K562 (cell line): ENCODE measurements at regions not wholly inside any gene's neighbourhood (a gene's known extent, or its start where the extent isn't known, plus 50 kb on each side); places are given as distances from the start of the nearest gene placed in this dataset.

ENCODE experiments used
- ATAC-seq: fragments of 200-7000 bp; cut with Tn5 transposase; 3 replicates; pipeline ENCODE4 v1.9.1; 2020; ENCODE audit warnings: moderate library complexity
- BruUV-seq: library from RNA; stranded (reverse); fragments of 400-500 nt; replicated peaks from 2 replicates; lab custom pipeline; 2021; lab: Mats Ljungman, UMichigan
- CTCF ChIA-PET: fragments of 300-600 bp; formaldehyde crosslinking; extraction: SDS; loops from one replicate; lab custom pipeline; 2021; ENCODE audit warnings: low intra/inter-chr PET ratio; lab: Yijun Ruan, JAX
- POLR2A ChIA-PET: fragments of 300-600, 350-650 bp; sonication (Branson Sonifier 250); formaldehyde crosslinking; extraction: SDS; loops from one replicate; lab custom pipeline; 2021; ENCODE audit warnings: antibody characterized with exemption, inconsistent platforms; lab: Yijun Ruan, JAX
- DNase-seq, 4 experiments: peaks; one replicate each; pipeline versions ENCODE4 v3.0.0 to v3.0.0-alpha.2; 2011 to 2018; ENCODE audit warnings: low spot score in 3 of 4, mixed read lengths in 3 of 4; ENCODE audit errors: extremely low read depth in 1 of 4
- FAIRE-seq: peaks from 2 replicates; lab custom pipeline; 2011; peaks lifted over from hg19 to GRCh38; lab: Jason Lieb, UNC
- H2AFZ ChIP-seq: 2 replicates; pipeline ENCODE4 v1.6.0; 2011; ENCODE audit warnings: low read depth, low read length, control low read depth, inconsistent platforms
- H3K27ac ChIP-seq: fragments of 200-600 bp; 3 replicates; pipeline ENCODE4 v1.8.0; 2011; ENCODE audit warnings: low read depth, mild to moderate bottlenecking, control low read depth, inconsistent platforms, low read length, moderate library complexity, mixed read lengths; ENCODE audit errors: extremely low read depth
- H3K27me3 ChIP-seq, 2 experiments: fragments of 300-600 bp in 1 of 2; 2 replicates in 1 of 2; 3 replicates in 1 of 2; pipeline versions ENCODE4 v1.6.0 to v1.8.0; 2011; ENCODE audit warnings: inconsistent platforms in 2 of 2, low read length in 2 of 2, mild to moderate bottlenecking in 1 of 2, mixed read lengths in 1 of 2, moderate library complexity in 1 of 2; ENCODE audit not compliant: control insufficient read depth in 2 of 2, insufficient read depth in 2 of 2
- H3K36me3 ChIP-seq: fragments of 300-600 bp; 3 replicates; pipeline ENCODE4 v1.8.0; 2011; ENCODE audit warnings: mild to moderate bottlenecking, low read length, inconsistent platforms; ENCODE audit not compliant: control insufficient read depth, insufficient read depth
- H3K4me1 ChIP-seq, 2 experiments: fragments of 200-600 bp in 1 of 2; replicated peaks in 1 of 2; 2 replicates in 1 of 2; 3 replicates in 1 of 2; pipeline versions ENCODE4 v1.5.1 to v1.8.0; 2011; ENCODE audit warnings: inconsistent platforms in 2 of 2, low read length in 2 of 2, mild to moderate bottlenecking in 1 of 2, mixed read lengths in 1 of 2, moderate library complexity in 1 of 2; ENCODE audit not compliant: control insufficient read depth in 2 of 2, insufficient read depth in 2 of 2
- H3K4me2 ChIP-seq: 2 replicates; pipeline ENCODE4 v1.6.1; 2011; ENCODE audit warnings: low read length, control low read depth, inconsistent platforms, mixed read lengths; ENCODE audit not compliant: insufficient read depth
- H3K4me3 ChIP-seq: fragments of 200-600 bp; sonication (generic), shearing (Covaris generic); 2 replicates; pipeline ENCODE4 v1.5.1; 2016; ENCODE audit warnings: control low read depth, inconsistent platforms
- H3K79me2 ChIP-seq: fragments of 200-600 bp; 3 replicates; pipeline ENCODE4 v1.8.0; 2011; ENCODE audit warnings: low read length, inconsistent platforms; ENCODE audit not compliant: control insufficient read depth, insufficient read depth
- H3K9ac ChIP-seq, 2 experiments: 2 replicates each; pipeline versions ENCODE4 v1.6.0 to v1.6.1; 2011; ENCODE audit warnings: low read depth in 2 of 2, low read length in 2 of 2, control low read depth in 1 of 2, inconsistent platforms in 1 of 2, mild to moderate bottlenecking in 1 of 2, mixed read lengths in 1 of 2; ENCODE audit not compliant: insufficient read depth in 1 of 2
- H3K9me1 ChIP-seq: one replicate; pipeline ENCODE4 v1.6.0; 2011; ENCODE audit warnings: inconsistent platforms, mild to moderate bottlenecking, low read length, moderate library complexity; ENCODE audit not compliant: control insufficient read depth, insufficient read depth
- H3K9me3 ChIP-seq: replicated peaks from 2 replicates; pipeline ENCODE4 v1.5.1; 2011; ENCODE audit warnings: low read depth, low read length, inconsistent platforms; ENCODE audit not compliant: control insufficient read depth, insufficient read depth
- H4K20me1 ChIP-seq: replicated peaks from 2 replicates; pipeline ENCODE4 v1.6.1; 2011; ENCODE audit warnings: low read length, inconsistent platforms, mixed read lengths; ENCODE audit not compliant: control insufficient read depth, insufficient read depth
- BRF1 ChIP-seq: IDR thresholded peaks from 3 replicates; pipeline ENCODE4 v1.6.1; 2011; ENCODE audit warnings: borderline replicate concordance, mild to moderate bottlenecking; ENCODE audit not compliant: insufficient read length; ENCODE audit errors: extremely low read depth
- GABPB1 ChIP-seq: sonication (generic); formaldehyde crosslinking; IDR thresholded peaks from 2 replicates; pipeline ENCODE4 v1.8.0; 2022; ENCODE audit warnings: mild to moderate bottlenecking, missing genetic modification reagents
- MAFF ChIP-seq: IDR thresholded peaks from 2 replicates; pipeline ENCODE4 v1.6.1; 2012; ENCODE audit warnings: low read length, improper control_type of control experiment
- RBM22 ChIP-seq: fragments of 200-400 bp; formaldehyde crosslinking; IDR thresholded peaks from 2 replicates; pipeline ENCODE4 v1.6.1; 2018; ENCODE audit warnings: low read length, low read depth; ENCODE audit not compliant: poor library complexity, severe bottlenecking
- TBP ChIP-seq: optimal IDR thresholded peaks from 2 replicates; pipeline ENCODE3; 2011; ENCODE audit warnings: low read depth, low read length, improper control_type of control experiment
- WGBS: fragments of 100-300 bp; shearing (Covaris generic); methylation state at CpG from one replicate; pipeline ENCODE4 v1.1.6; 2016; ENCODE audit warnings: low coverage, mixed read lengths; ENCODE audit not compliant: insufficient coverage; ENCODE audit errors: missing lambda C conversion rate; 5-methylcytosine and 5-hydroxymethylcytosine counted together
- in situ Hi-C: fragments of 300-500 bp; cut with MboI; formaldehyde crosslinking; loops from 4 replicates; pipeline ENCODE4 v1.15.0; 2018; ENCODE audit warnings: inconsistent platforms, mixed read lengths
- intact Hi-C: fragments of 100-400 bp; cut with micrococcal nuclease; formaldehyde crosslinking; loops from 2 replicates; pipeline ENCODE4 v1.14.2; 2022
- TF ChIP-seq, protein P1 (sequence below): sonication (generic); formaldehyde crosslinking; IDR thresholded peaks from 2 replicates; pipeline ENCODE4 v1.8.0; 2023; ENCODE audit warnings: mild to moderate bottlenecking, missing genetic modification reagents
- TF ChIP-seq, protein P2 (sequence below): fragments of 450-650 bp; IDR thresholded peaks from 2 replicates; pipeline ENCODE4 v1.6.1; 2016; ENCODE audit warnings: mild to moderate bottlenecking, moderate library complexity

DNA sequence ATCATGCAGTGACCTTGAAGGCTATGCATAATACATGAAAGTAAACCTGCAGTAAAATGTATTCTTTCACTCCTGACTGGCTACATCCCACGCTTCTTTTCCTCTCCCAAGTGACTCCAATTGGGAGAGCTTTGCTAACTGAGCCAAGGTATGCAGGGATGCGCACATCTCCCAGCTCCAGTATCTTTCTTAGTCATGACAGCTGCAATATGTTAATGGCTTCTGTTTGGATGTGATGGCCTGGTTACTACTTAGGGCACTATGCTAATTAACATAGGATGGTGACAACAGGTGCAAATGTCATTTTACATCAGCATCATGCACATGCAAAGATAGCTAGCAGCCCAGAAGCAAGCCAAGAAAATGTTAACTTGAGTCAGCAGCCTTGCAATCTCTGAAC, 134.7 kb downstream of the POU4F1 start (continued):
- TF ChIP-seq, protein P1, sequence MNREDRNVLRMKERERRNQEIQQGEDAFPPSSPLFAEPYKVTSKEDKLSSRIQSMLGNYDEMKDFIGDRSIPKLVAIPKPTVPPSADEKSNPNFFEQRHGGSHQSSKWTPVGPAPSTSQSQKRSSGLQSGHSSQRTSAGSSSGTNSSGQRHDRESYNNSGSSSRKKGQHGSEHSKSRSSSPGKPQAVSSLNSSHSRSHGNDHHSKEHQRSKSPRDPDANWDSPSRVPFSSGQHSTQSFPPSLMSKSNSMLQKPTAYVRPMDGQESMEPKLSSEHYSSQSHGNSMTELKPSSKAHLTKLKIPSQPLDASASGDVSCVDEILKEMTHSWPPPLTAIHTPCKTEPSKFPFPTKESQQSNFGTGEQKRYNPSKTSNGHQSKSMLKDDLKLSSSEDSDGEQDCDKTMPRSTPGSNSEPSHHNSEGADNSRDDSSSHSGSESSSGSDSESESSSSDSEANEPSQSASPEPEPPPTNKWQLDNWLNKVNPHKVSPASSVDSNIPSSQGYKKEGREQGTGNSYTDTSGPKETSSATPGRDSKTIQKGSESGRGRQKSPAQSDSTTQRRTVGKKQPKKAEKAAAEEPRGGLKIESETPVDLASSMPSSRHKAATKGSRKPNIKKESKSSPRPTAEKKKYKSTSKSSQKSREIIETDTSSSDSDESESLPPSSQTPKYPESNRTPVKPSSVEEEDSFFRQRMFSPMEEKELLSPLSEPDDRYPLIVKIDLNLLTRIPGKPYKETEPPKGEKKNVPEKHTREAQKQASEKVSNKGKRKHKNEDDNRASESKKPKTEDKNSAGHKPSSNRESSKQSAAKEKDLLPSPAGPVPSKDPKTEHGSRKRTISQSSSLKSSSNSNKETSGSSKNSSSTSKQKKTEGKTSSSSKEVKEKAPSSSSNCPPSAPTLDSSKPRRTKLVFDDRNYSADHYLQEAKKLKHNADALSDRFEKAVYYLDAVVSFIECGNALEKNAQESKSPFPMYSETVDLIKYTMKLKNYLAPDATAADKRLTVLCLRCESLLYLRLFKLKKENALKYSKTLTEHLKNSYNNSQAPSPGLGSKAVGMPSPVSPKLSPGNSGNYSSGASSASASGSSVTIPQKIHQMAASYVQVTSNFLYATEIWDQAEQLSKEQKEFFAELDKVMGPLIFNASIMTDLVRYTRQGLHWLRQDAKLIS (CRISPR knock-in tag): no peak
- TF ChIP-seq GABPB1 (CRISPR knock-in tag) (no peak), RBM22 (no peak)

DNA sequence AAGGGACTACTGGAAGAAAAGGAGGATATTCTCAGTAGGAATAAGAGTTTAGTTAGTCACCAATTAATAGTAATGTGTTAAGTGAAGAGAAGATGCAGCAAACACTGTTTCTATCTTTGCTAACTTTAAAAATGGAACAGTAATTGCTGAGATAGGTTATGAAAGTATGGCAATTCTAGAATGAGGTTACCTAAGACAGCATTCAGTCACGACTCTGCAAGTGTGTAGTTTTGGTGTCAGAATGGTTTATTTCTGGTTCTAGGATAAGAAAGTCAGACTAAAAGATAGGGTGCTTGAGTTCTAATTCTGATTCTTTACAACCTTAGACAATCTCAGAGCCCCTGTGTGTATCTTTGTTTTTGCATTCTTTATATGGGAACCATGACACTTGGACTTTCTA, 138.1 kb downstream of the POU4F1 start:
- H3K27me3 ChIP-seq: no peaks in the 10 kb centered on the region
- H3K9me3 ChIP-seq: no peaks in the 10 kb centered on the region
- in situ Hi-C loops (no loop called here), intact Hi-C loops (no loop called here)
- H3K27ac ChIP-seq: no peak overlapping the region
- H3K4me1 ChIP-seq: no peaks in the 10 kb centered on the region
- no peak overlapping the region for H3K4me3 ChIP-seq
- no peak for ATAC-seq
- H3K36me3 ChIP-seq: no peaks in the 10 kb centered on the region
- FAIRE-seq: no peak
- no peak overlapping the region for H3K9ac ChIP-seq
- no peaks in the 10 kb centered on the region for H3K9me1 ChIP-seq
- ChIA-PET CTCF (no interaction called here), POLR2A (no interaction called here)
- H2AFZ ChIP-seq: no peak overlapping the region
- no peaks in the 10 kb centered on the region for H4K20me1 ChIP-seq
- WGBS: 0% methylated on average over 1 of the region's 1 CpG
- H3K79me2 ChIP-seq: no peaks in the 10 kb centered on the region
- H3K4me2 ChIP-seq: no peak overlapping the region
- BruUV-seq: no TSS peak
- DNase-seq: no peak
- TF ChIP-seq BRF1 (no peak), MAFF (no peak), TBP (no peak)
- TF ChIP-seq, protein P2, sequence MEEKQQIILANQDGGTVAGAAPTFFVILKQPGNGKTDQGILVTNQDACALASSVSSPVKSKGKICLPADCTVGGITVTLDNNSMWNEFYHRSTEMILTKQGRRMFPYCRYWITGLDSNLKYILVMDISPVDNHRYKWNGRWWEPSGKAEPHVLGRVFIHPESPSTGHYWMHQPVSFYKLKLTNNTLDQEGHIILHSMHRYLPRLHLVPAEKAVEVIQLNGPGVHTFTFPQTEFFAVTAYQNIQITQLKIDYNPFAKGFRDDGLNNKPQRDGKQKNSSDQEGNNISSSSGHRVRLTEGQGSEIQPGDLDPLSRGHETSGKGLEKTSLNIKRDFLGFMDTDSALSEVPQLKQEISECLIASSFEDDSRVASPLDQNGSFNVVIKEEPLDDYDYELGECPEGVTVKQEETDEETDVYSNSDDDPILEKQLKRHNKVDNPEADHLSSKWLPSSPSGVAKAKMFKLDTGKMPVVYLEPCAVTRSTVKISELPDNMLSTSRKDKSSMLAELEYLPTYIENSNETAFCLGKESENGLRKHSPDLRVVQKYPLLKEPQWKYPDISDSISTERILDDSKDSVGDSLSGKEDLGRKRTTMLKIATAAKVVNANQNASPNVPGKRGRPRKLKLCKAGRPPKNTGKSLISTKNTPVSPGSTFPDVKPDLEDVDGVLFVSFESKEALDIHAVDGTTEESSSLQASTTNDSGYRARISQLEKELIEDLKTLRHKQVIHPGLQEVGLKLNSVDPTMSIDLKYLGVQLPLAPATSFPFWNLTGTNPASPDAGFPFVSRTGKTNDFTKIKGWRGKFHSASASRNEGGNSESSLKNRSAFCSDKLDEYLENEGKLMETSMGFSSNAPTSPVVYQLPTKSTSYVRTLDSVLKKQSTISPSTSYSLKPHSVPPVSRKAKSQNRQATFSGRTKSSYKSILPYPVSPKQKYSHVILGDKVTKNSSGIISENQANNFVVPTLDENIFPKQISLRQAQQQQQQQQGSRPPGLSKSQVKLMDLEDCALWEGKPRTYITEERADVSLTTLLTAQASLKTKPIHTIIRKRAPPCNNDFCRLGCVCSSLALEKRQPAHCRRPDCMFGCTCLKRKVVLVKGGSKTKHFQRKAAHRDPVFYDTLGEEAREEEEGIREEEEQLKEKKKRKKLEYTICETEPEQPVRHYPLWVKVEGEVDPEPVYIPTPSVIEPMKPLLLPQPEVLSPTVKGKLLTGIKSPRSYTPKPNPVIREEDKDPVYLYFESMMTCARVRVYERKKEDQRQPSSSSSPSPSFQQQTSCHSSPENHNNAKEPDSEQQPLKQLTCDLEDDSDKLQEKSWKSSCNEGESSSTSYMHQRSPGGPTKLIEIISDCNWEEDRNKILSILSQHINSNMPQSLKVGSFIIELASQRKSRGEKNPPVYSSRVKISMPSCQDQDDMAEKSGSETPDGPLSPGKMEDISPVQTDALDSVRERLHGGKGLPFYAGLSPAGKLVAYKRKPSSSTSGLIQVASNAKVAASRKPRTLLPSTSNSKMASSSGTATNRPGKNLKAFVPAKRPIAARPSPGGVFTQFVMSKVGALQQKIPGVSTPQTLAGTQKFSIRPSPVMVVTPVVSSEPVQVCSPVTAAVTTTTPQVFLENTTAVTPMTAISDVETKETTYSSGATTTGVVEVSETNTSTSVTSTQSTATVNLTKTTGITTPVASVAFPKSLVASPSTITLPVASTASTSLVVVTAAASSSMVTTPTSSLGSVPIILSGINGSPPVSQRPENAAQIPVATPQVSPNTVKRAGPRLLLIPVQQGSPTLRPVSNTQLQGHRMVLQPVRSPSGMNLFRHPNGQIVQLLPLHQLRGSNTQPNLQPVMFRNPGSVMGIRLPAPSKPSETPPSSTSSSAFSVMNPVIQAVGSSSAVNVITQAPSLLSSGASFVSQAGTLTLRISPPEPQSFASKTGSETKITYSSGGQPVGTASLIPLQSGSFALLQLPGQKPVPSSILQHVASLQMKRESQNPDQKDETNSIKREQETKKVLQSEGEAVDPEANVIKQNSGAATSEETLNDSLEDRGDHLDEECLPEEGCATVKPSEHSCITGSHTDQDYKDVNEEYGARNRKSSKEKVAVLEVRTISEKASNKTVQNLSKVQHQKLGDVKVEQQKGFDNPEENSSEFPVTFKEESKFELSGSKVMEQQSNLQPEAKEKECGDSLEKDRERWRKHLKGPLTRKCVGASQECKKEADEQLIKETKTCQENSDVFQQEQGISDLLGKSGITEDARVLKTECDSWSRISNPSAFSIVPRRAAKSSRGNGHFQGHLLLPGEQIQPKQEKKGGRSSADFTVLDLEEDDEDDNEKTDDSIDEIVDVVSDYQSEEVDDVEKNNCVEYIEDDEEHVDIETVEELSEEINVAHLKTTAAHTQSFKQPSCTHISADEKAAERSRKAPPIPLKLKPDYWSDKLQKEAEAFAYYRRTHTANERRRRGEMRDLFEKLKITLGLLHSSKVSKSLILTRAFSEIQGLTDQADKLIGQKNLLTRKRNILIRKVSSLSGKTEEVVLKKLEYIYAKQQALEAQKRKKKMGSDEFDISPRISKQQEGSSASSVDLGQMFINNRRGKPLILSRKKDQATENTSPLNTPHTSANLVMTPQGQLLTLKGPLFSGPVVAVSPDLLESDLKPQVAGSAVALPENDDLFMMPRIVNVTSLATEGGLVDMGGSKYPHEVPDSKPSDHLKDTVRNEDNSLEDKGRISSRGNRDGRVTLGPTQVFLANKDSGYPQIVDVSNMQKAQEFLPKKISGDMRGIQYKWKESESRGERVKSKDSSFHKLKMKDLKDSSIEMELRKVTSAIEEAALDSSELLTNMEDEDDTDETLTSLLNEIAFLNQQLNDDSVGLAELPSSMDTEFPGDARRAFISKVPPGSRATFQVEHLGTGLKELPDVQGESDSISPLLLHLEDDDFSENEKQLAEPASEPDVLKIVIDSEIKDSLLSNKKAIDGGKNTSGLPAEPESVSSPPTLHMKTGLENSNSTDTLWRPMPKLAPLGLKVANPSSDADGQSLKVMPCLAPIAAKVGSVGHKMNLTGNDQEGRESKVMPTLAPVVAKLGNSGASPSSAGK: no peak
